CD14-positive monocyte (primary cell): ENCODE measurements at regions not wholly inside any gene's neighbourhood (a gene's known extent, or its start where the extent isn't known, plus 50 kb on each side); places are given as distances from the start of the nearest gene placed in this dataset.

Source experiments
- DNase-seq, 3 donors: peaks; one replicate each; pipeline ENCODE4 v3.0.0-alpha.2; 2011 to 2022
- H2AFZ ChIP-seq: 2 replicates; pipeline ENCODE4 v1.6.0; 2012; ENCODE audit warnings: mild to moderate bottlenecking, low read depth, low read length, inconsistent platforms; ENCODE audit not compliant: insufficient read depth, poor library complexity, severe bottlenecking
- H3K27ac ChIP-seq, 2 donors: 1 replicate in 1 of 2; 2 replicates in 1 of 2; pipeline ENCODE4 v1.5.1; 2012 to 2013; ENCODE audit warnings: low read length in 2 of 2, control low read depth in 1 of 2, inconsistent platforms in 1 of 2, low read depth in 1 of 2, mild to moderate bottlenecking in 1 of 2
- H3K27me3 ChIP-seq, 2 donors: one replicate each; pipeline versions ENCODE4 v1.6.0 to v1.6.1; 2011 to 2013; ENCODE audit warnings: low read length in 2 of 2; ENCODE audit not compliant: control insufficient read depth in 2 of 2, insufficient read depth in 2 of 2
- H3K36me3 ChIP-seq, 2 donors: replicated peaks in 1 of 2; 1 replicate in 1 of 2; 2 replicates in 1 of 2; pipeline versions ENCODE4 v1.5.1 to v1.6.1; 2012 to 2013; ENCODE audit warnings: low read length in 2 of 2, control low read depth in 1 of 2, inconsistent platforms in 1 of 2, mild to moderate bottlenecking in 1 of 2; ENCODE audit not compliant: insufficient read depth in 2 of 2, control insufficient read depth in 1 of 2
- H3K4me1 ChIP-seq, 2 donors: 1 replicate in 1 of 2; 2 replicates in 1 of 2; pipeline versions ENCODE4 v1.5.1 to v1.6.1; 2012 to 2013; ENCODE audit warnings: low read length in 2 of 2, control low read depth in 1 of 2, inconsistent platforms in 1 of 2, mild to moderate bottlenecking in 1 of 2, moderate library complexity in 1 of 2; ENCODE audit not compliant: insufficient read depth in 2 of 2, control insufficient read depth in 1 of 2
- H3K4me2 ChIP-seq: replicated peaks from 2 replicates; pipeline ENCODE3; 2012; ENCODE audit warnings: low read length, moderate library complexity, mild to moderate bottlenecking; ENCODE audit not compliant: poor library complexity, severe bottlenecking; ENCODE audit errors: extremely low read depth
- H3K4me3 ChIP-seq, 3 experiments: fragments of 200-600 bp in 1 of 3; sonication (generic) in 1 of 3; replicated peaks in 1 of 3; 1 replicate in 2 of 3; 2 replicates in 1 of 3; pipeline ENCODE4 v1.5.1; 2011 to 2013; ENCODE audit warnings: low read length in 3 of 3, mild to moderate bottlenecking in 3 of 3, control low read depth in 2 of 3, low read depth in 2 of 3, inconsistent platforms in 1 of 3, moderate library complexity in 1 of 3
- H3K79me2 ChIP-seq: 2 replicates; pipeline ENCODE4 v1.6.0; 2012; ENCODE audit warnings: mild to moderate bottlenecking, control low read depth, inconsistent platforms, low read length, moderate library complexity; ENCODE audit not compliant: insufficient read depth
- H3K9ac ChIP-seq: 2 replicates; pipeline ENCODE4 v1.6.0; 2017; ENCODE audit warnings: low read length, mild to moderate bottlenecking; ENCODE audit not compliant: insufficient read depth, poor library complexity, severe bottlenecking
- H3K9me3 ChIP-seq, 2 donors: replicated peaks in 1 of 2; 1 replicate in 1 of 2; 2 replicates in 1 of 2; pipeline versions ENCODE4 v1.5.1 to v1.6.1; 2012 to 2013; ENCODE audit warnings: low read length in 2 of 2, control low read depth in 1 of 2; ENCODE audit not compliant: control insufficient read depth in 1 of 2, insufficient read depth in 1 of 2
- H4K20me1 ChIP-seq: 2 replicates; pipeline ENCODE4 v1.6.0; 2012; ENCODE audit warnings: mild to moderate bottlenecking, low read length, control low read depth, moderate library complexity; ENCODE audit not compliant: insufficient read depth
- H3K27ac Mint-ChIP-seq, 7 donors: one replicate each; pipeline ENCODE4 v1.8.0; 2020; ENCODE audit warnings: mild to moderate bottlenecking in 7 of 7, mixed read lengths in 7 of 7, moderate library complexity in 6 of 7, inconsistent platforms in 2 of 7
- H3K27me3 Mint-ChIP-seq, 3 donors: one replicate each; pipeline ENCODE4 v1.8.0; 2021 to 2022; ENCODE audit warnings: low read depth in 3 of 3, mild to moderate bottlenecking in 3 of 3, mixed read lengths in 3 of 3, moderate library complexity in 3 of 3, inconsistent platforms in 1 of 3
- H3K36me3 Mint-ChIP-seq, 2 donors: one replicate each; pipeline ENCODE4 v1.8.0; 2020; ENCODE audit warnings: mixed read lengths in 2 of 2, inconsistent platforms in 1 of 2, mild to moderate bottlenecking in 1 of 2
- H3K4me1 Mint-ChIP-seq: one replicate; pipeline ENCODE4 v1.8.0; 2020; ENCODE audit warnings: mild to moderate bottlenecking, mixed read lengths
- H3K4me3 Mint-ChIP-seq, 2 donors: one replicate each; pipeline ENCODE4 v1.8.0; 2020; ENCODE audit warnings: mild to moderate bottlenecking in 2 of 2, mixed read lengths in 2 of 2, moderate library complexity in 1 of 2
- H3K9me3 Mint-ChIP-seq, 7 donors: one replicate each; pipeline ENCODE4 v1.8.0; 2020 to 2022; ENCODE audit warnings: mixed read lengths in 7 of 7, mild to moderate bottlenecking in 6 of 7, moderate library complexity in 6 of 7, inconsistent platforms in 2 of 7
- CTCF ChIP-seq: fragments of 200-600 bp; IDR thresholded peaks from one replicate; pipeline ENCODE4 v1.8.0; 2022; ENCODE audit warnings: antibody characterized with exemption, mild to moderate bottlenecking
- WGBS: methylation state at CpG from one replicate; pipeline ENCODE4 v1.1.5; 2013; ENCODE audit warnings: missing lambda C conversion rate; ENCODE audit not compliant: insufficient coverage; 5-methylcytosine and 5-hydroxymethylcytosine counted together
- intact Hi-C, 2 donors: fragments of 100-400 bp; cut with micrococcal nuclease; formaldehyde crosslinking; loops; one replicate each; pipeline versions ENCODE4 v1.15.0 to v1.15.1; 2023

DNA sequence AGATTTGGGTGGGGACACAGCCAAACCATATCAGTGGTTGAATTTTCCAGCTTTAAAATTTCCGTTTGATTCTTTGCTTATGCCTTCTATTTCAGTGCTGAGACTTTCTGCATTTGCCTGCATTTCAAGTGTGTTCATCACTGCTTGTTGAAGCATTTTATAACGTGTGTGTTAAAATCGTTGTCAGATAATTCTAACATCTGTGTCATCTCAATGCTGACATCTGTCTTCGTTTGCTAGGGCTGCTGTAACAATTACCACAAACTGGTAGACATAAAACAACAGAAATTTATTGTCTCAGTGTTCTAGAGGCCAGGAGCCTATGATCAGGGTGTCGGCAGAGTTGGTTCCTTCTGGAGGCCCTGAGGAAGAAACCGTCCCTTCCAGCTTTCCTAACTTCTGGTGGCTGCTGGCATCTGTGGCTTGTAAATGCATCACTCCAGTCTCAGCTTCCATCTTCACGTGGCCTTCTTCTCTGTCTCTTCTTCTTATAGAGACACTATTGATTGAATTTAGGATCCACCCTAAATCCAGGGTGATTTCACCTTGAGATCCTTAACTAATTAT, 71.1 kb upstream of the SDK1 start:
- H3K27me3 Mint-ChIP-seq: peaks cover 1 to 5% (median 1%) of the 10 kb centered on the region in 3 donors
- Histone ChIP-seq H2AFZ (no peak overlapping the region), H3K9ac (no peak overlapping the region), H3K27ac (no peak overlapping the region), H3K36me3 (no peaks in the 10 kb centered on the region), H3K4me2 (no peak overlapping the region), H3K9me3 (peaks cover 0 to 10% of the 10 kb centered on the region in 2 donors), H3K4me1 (no peaks in the 10 kb centered on the region), H3K79me2 (no peaks in the 10 kb centered on the region), H4K20me1 (no peaks in the 10 kb centered on the region), H3K27me3 (no peaks in the 10 kb centered on the region), H3K4me3 (no peak overlapping the region)
- intact Hi-C loops: no loop called here
- no peak for DNase-seq
- WGBS: 84% methylated on average over 6 of the region's 7 CpGs
- peaks cover 3 to 16% (median 9%) of the 10 kb centered on the region in 7 donors for H3K9me3 Mint-ChIP-seq
- peak overlapping the region in 1 of 7 donors; percentile 31 for H3K27ac Mint-ChIP-seq
- no peak for TF ChIP-seq CTCF
- H3K4me1 Mint-ChIP-seq: peaks cover 4% of the 10 kb centered on the region
- no peaks in the 10 kb centered on the region for H3K36me3 Mint-ChIP-seq
- H3K4me3 Mint-ChIP-seq: no peak overlapping the region

GRCh38 chr7:3230908-3231307, 70.1 kb upstream of the SDK1 start:
- Histone ChIP-seq H2AFZ (no peak overlapping the region), H3K4me1 (no peaks in the 10 kb centered on the region), H4K20me1 (no peaks in the 10 kb centered on the region), H3K27me3 (no peaks in the 10 kb centered on the region), H3K9ac (no peak overlapping the region), H3K4me3 (no peak overlapping the region), H3K27ac (no peak overlapping the region), H3K36me3 (no peaks in the 10 kb centered on the region), H3K9me3 (peaks cover 0 to 13% of the 10 kb centered on the region in 2 donors), H3K4me2 (no peak overlapping the region), H3K79me2 (no peaks in the 10 kb centered on the region)
- no peaks in the 10 kb centered on the region for H3K36me3 Mint-ChIP-seq
- 99% methylated on average over 9 of the region's 10 CpGs for WGBS
- peaks cover 4% of the 10 kb centered on the region for H3K4me1 Mint-ChIP-seq
- H3K4me3 Mint-ChIP-seq: no peak overlapping the region
- intact Hi-C loops: no loop called here
- no peak for DNase-seq
- no peak for TF ChIP-seq CTCF
- peaks cover 9 to 23% (median 13%) of the 10 kb centered on the region in 7 donors for H3K9me3 Mint-ChIP-seq
- peaks cover 0 to 3% (median 1%) of the 10 kb centered on the region in 3 donors for H3K27me3 Mint-ChIP-seq
- H3K27ac Mint-ChIP-seq: peak overlapping the region in 1 of 7 donors; percentile 18
